WERI-Rb-1 (cell line): ENCODE measurements at regions not wholly inside any gene's neighbourhood (a gene's known extent, or its start where the extent isn't known, plus 50 kb on each side); places are given as distances from the start of the nearest gene placed in this dataset.

ENCODE experiments used
- DNase-seq: peaks from one replicate; pipeline ENCODE4 v3.0.0-alpha.2; 2020
- H3K27ac ChIP-seq: fragments of 250-450 bp; sonication (Bioruptor Pico); 2 replicates; pipeline ENCODE4 v1.5.1; 2020; ENCODE audit warnings: mild to moderate bottlenecking, moderate library complexity
- H3K27me3 ChIP-seq: fragments of 250-450 bp; sonication (Bioruptor Pico); 2 replicates; pipeline ENCODE4 v1.5.1; 2021; ENCODE audit warnings: mild to moderate bottlenecking, low read depth, moderate library complexity; ENCODE audit not compliant: insufficient read depth, severe bottlenecking
- H3K36me3 ChIP-seq: fragments of 250-450 bp; sonication (Bioruptor Pico); 2 replicates; pipeline ENCODE4 v1.5.1; 2020; ENCODE audit warnings: mild to moderate bottlenecking, moderate library complexity
- H3K4me3 ChIP-seq: 2 replicates; pipeline ENCODE4 v1.5.1; 2011; ENCODE audit warnings: low read depth, mild to moderate bottlenecking, control low read depth, low read length
- H3K9me3 ChIP-seq: fragments of 250-450 bp; sonication (Bioruptor Pico); 2 replicates; pipeline ENCODE4 v1.5.1; 2021; ENCODE audit warnings: mild to moderate bottlenecking, moderate library complexity; ENCODE audit not compliant: severe bottlenecking
- TF ChIP-seq, protein P1 (sequence below): IDR thresholded peaks from 2 replicates; pipeline ENCODE4 v1.5.1; 2011; ENCODE audit warnings: low read depth, mild to moderate bottlenecking, control low read depth, inconsistent platforms, low read length

DNA sequence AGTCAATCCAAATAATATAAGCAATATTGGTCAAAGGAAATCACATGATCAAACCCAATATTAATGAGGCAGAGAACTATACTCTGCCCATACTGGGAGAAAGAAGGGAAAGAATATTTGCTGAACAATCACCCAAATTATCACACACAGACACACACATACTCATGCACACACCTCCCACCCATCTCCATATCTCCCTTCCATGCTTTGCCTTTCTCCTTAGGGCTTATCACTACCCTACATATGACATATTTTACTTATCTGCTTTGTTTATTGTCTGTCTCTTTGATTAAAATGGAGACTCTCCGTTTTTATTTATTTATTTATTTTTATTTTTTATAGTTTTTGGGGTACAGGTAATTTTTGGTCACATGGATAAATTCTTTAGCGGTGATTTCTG is 112.9 kb upstream of the NHS start:
- no peaks in the 10 kb centered on the region for H3K36me3 ChIP-seq
- no peak for DNase-seq
- H3K27me3 ChIP-seq = peaks cover 6% of the 10 kb centered on the region
- TF ChIP-seq, protein P1, sequence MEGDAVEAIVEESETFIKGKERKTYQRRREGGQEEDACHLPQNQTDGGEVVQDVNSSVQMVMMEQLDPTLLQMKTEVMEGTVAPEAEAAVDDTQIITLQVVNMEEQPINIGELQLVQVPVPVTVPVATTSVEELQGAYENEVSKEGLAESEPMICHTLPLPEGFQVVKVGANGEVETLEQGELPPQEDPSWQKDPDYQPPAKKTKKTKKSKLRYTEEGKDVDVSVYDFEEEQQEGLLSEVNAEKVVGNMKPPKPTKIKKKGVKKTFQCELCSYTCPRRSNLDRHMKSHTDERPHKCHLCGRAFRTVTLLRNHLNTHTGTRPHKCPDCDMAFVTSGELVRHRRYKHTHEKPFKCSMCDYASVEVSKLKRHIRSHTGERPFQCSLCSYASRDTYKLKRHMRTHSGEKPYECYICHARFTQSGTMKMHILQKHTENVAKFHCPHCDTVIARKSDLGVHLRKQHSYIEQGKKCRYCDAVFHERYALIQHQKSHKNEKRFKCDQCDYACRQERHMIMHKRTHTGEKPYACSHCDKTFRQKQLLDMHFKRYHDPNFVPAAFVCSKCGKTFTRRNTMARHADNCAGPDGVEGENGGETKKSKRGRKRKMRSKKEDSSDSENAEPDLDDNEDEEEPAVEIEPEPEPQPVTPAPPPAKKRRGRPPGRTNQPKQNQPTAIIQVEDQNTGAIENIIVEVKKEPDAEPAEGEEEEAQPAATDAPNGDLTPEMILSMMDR = no peak
- no peaks in the 10 kb centered on the region for H3K9me3 ChIP-seq
- no peak overlapping the region for H3K27ac ChIP-seq
- no peak overlapping the region for H3K4me3 ChIP-seq

DNA sequence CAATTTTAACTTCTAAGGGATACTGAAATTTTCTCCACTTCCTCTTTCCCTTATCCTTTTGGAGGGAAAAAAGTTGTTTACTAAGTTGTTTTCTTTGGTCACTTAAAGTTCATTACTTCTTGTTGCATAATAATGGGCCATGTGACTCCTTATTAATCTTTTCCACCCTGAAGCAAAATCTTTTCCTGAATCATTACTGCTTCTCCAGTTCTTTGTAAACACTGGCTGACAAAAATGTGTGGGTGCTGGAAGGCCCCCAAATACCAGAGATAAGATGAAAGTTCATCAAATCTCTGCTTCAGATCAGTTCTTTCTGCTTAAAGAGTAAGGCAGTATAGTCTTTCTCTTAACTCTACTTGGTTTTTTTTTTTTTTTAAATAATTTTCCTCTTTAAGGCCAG is 108.9 kb upstream of the NHS start:
- H3K4me3 ChIP-seq = no peak overlapping the region
- no peaks in the 10 kb centered on the region for H3K9me3 ChIP-seq
- no peaks in the 10 kb centered on the region for H3K36me3 ChIP-seq
- no peak for DNase-seq
- H3K27ac ChIP-seq = no peak overlapping the region
- TF ChIP-seq, protein P1 = no peak
- peaks cover 22% of the 10 kb centered on the region for H3K27me3 ChIP-seq

- Histone ChIP-seq H3K9me3 (no peaks in the 10 kb centered on the region), H3K4me3 (no peak overlapping the region), H3K36me3 (no peaks in the 10 kb centered on the region), H3K27me3 (peaks cover 37% of the 10 kb centered on the region), H3K27ac (no peak overlapping the region)
- TF ChIP-seq, protein P1 = no peak
- DNase-seq = no peak
These were observed 96.0 kb upstream of the NHS start for GRCh38 chrX:17278961-17279360.

DNA sequence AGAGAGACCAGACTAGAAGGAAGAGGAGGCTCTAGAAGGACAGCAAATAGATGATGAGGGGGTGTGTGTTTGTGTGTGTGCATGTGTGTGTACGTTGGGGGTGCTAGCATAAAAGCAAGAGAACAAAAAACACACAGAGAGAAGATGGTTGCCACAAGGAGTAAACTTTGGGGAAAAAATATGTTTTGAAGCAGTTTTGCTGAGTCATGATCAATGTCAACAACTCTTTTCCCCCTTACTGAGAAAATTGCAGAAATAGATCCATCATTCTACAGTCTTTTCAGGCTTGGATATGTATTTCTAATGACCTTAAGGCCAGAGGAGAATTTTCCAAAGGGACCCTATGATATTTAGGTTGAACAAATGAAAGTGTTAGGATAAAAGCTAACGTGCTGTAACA is 89.0 kb upstream of the NHS start:
- Histone ChIP-seq H3K27me3 (peaks cover 37% of the 10 kb centered on the region), H3K27ac (no peak overlapping the region), H3K9me3 (no peaks in the 10 kb centered on the region), H3K4me3 (no peak overlapping the region), H3K36me3 (no peaks in the 10 kb centered on the region)
- no peak for DNase-seq
- TF ChIP-seq, protein P1 = no peak

- Histone ChIP-seq H3K4me3 (no peak overlapping the region), H3K27me3 (peaks cover 23% of the 10 kb centered on the region), H3K9me3 (no peaks in the 10 kb centered on the region), H3K36me3 (no peaks in the 10 kb centered on the region), H3K27ac (no peak overlapping the region)
- TF ChIP-seq, protein P1 = no peak
- no peak for DNase-seq
These were observed 83.7 kb upstream of the NHS start for GRCh38 chrX:17291171-17291900.

DNA sequence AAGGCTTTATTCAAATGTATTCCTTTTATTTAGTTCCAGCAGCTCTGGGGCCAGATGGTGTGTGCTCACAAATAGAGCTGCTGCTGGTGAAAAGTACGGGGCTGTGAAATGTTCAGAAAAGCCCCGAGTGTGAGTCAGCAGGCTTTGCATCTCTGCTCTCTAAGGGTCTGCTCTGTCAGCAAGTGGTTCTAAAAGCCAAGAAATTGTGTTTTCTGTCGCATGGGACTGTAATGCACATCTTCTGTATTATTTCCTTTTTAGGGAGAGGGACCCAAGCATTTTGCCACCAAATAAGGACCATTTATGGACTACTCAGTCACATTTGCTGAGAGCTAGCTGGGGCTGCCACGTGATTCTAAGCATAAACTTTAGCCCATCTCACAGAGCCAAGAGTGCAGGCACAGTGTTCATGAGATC is 82.9 kb upstream of the NHS start:
- Histone ChIP-seq H3K27ac (no peak overlapping the region), H3K36me3 (no peaks in the 10 kb centered on the region), H3K27me3 (peaks cover 23% of the 10 kb centered on the region), H3K9me3 (no peaks in the 10 kb centered on the region), H3K4me3 (no peak overlapping the region)
- TF ChIP-seq, protein P1 = no peak
- DNase-seq = no peak
